ENCODE measurements at regions not wholly inside any gene's neighbourhood (a gene's known extent, or its start where the extent isn't known, plus 50 kb on each side); places are given as distances from the start of the nearest gene placed in this dataset.

GRCh38 chr5:27535031-27535557 is 496.7 kb upstream of the CDH9 start:
- H3K36me3 ChIP-seq (ENCODE audit: control insufficient read depth in 3 of 3, insufficient read depth in 3 of 3, low read length in 3 of 3), result no peaks in the 10 kb centered on the region
- no peak overlapping the region for H3K27ac ChIP-seq (ENCODE audit: low read depth, low read length)
- H3K27me3 ChIP-seq (ENCODE audit: control insufficient read depth in 3 of 3, insufficient read depth in 3 of 3, low read length in 3 of 3), result no peaks in the 10 kb centered on the region
- H3K4me1 ChIP-seq (ENCODE audit: control insufficient read depth in 3 of 3, insufficient read depth in 3 of 3, low read length in 3 of 3), result no peaks in the 10 kb centered on the region
- no peaks in the 10 kb centered on the region for H3K9me3 ChIP-seq (ENCODE audit: control insufficient read depth in 3 of 3, low read length in 3 of 3)
- no peak overlapping the region for H3K4me3 ChIP-seq (ENCODE audit: low read length in 3 of 3)
- no peak overlapping the region for H3K9ac ChIP-seq (ENCODE audit: low read depth in 1 of 3, low read length in 3 of 3)

GRCh38 chr5:27532305-27532704 is 493.9 kb upstream of the CDH9 start:
- Histone ChIP-seq H3K27ac (ENCODE audit: low read depth, low read length) (no peak overlapping the region), H3K9me3 (ENCODE audit: control insufficient read depth in 3 of 3, low read length in 3 of 3) (no peaks in the 10 kb centered on the region), H3K9ac (ENCODE audit: low read depth in 1 of 3, low read length in 3 of 3) (no peak overlapping the region), H3K27me3 (ENCODE audit: control insufficient read depth in 3 of 3, insufficient read depth in 3 of 3, low read length in 3 of 3) (no peaks in the 10 kb centered on the region), H3K4me3 (ENCODE audit: low read length in 3 of 3) (no peak overlapping the region), H3K36me3 (ENCODE audit: control insufficient read depth in 3 of 3, insufficient read depth in 3 of 3, low read length in 3 of 3) (no peaks in the 10 kb centered on the region), H3K4me1 (ENCODE audit: control insufficient read depth in 3 of 3, insufficient read depth in 3 of 3, low read length in 3 of 3) (no peaks in the 10 kb centered on the region)

GRCh38 chr5:27524515-27524914 is 486.1 kb upstream of the CDH9 start:
- Histone ChIP-seq H3K27ac (ENCODE audit: low read depth, low read length) (no peak overlapping the region), H3K36me3 (ENCODE audit: control insufficient read depth in 3 of 3, insufficient read depth in 3 of 3, low read length in 3 of 3) (no peaks in the 10 kb centered on the region), H3K9me3 (ENCODE audit: control insufficient read depth in 3 of 3, low read length in 3 of 3) (no peaks in the 10 kb centered on the region), H3K27me3 (ENCODE audit: control insufficient read depth in 3 of 3, insufficient read depth in 3 of 3, low read length in 3 of 3) (no peaks in the 10 kb centered on the region), H3K4me3 (ENCODE audit: low read length in 3 of 3) (no peak overlapping the region), H3K4me1 (ENCODE audit: control insufficient read depth in 3 of 3, insufficient read depth in 3 of 3, low read length in 3 of 3) (no peaks in the 10 kb centered on the region), H3K9ac (ENCODE audit: low read depth in 1 of 3, low read length in 3 of 3) (no peak overlapping the region)

GRCh38 chr5:27523629-27524028 is 485.2 kb upstream of the CDH9 start:
- no peak overlapping the region for H3K4me3 ChIP-seq (ENCODE audit: low read length in 3 of 3)
- H3K9ac ChIP-seq (ENCODE audit: low read depth in 1 of 3, low read length in 3 of 3), result no peak overlapping the region
- no peaks in the 10 kb centered on the region for H3K36me3 ChIP-seq (ENCODE audit: control insufficient read depth in 3 of 3, insufficient read depth in 3 of 3, low read length in 3 of 3)
- no peaks in the 10 kb centered on the region for H3K27me3 ChIP-seq (ENCODE audit: control insufficient read depth in 3 of 3, insufficient read depth in 3 of 3, low read length in 3 of 3)
- H3K9me3 ChIP-seq (ENCODE audit: control insufficient read depth in 3 of 3, low read length in 3 of 3), result no peaks in the 10 kb centered on the region
- no peak overlapping the region for H3K27ac ChIP-seq (ENCODE audit: low read depth, low read length)
- no peaks in the 10 kb centered on the region for H3K4me1 ChIP-seq (ENCODE audit: control insufficient read depth in 3 of 3, insufficient read depth in 3 of 3, low read length in 3 of 3)

GRCh38 chr5:27516437-27516836 is 478.1 kb upstream of the CDH9 start:
- Histone ChIP-seq H3K4me3 (ENCODE audit: low read length in 3 of 3) (no peak overlapping the region), H3K27ac (ENCODE audit: low read depth, low read length) (no peak overlapping the region), H3K9ac (ENCODE audit: low read depth in 1 of 3, low read length in 3 of 3) (no peak overlapping the region), H3K36me3 (ENCODE audit: control insufficient read depth in 3 of 3, insufficient read depth in 3 of 3, low read length in 3 of 3) (no peaks in the 10 kb centered on the region), H3K4me1 (ENCODE audit: control insufficient read depth in 3 of 3, insufficient read depth in 3 of 3, low read length in 3 of 3) (no peaks in the 10 kb centered on the region), H3K9me3 (ENCODE audit: control insufficient read depth in 3 of 3, low read length in 3 of 3) (peaks cover 0 to 3% (median 0%) of the 10 kb centered on the region in 3 donors), H3K27me3 (ENCODE audit: control insufficient read depth in 3 of 3, insufficient read depth in 3 of 3, low read length in 3 of 3) (no peaks in the 10 kb centered on the region)

GRCh38 chr5:27511061-27511460 is 472.7 kb upstream of the CDH9 start:
- Histone ChIP-seq H3K36me3 (ENCODE audit: control insufficient read depth in 3 of 3, insufficient read depth in 3 of 3, low read length in 3 of 3) (no peaks in the 10 kb centered on the region), H3K27me3 (ENCODE audit: control insufficient read depth in 3 of 3, insufficient read depth in 3 of 3, low read length in 3 of 3) (no peaks in the 10 kb centered on the region), H3K9ac (ENCODE audit: low read depth in 1 of 3, low read length in 3 of 3) (no peak overlapping the region), H3K27ac (ENCODE audit: low read depth, low read length) (no peak overlapping the region), H3K4me3 (ENCODE audit: low read length in 3 of 3) (no peak overlapping the region), H3K4me1 (ENCODE audit: control insufficient read depth in 3 of 3, insufficient read depth in 3 of 3, low read length in 3 of 3) (no peaks in the 10 kb centered on the region), H3K9me3 (ENCODE audit: control insufficient read depth in 3 of 3, low read length in 3 of 3) (no peaks in the 10 kb centered on the region)

GRCh38 chr5:27503813-27504212 is 465.4 kb upstream of the CDH9 start:
- no peaks in the 10 kb centered on the region for H3K36me3 ChIP-seq (ENCODE audit: control insufficient read depth in 3 of 3, insufficient read depth in 3 of 3, low read length in 3 of 3)
- H3K4me3 ChIP-seq (ENCODE audit: low read length in 3 of 3), result no peak overlapping the region
- H3K9me3 ChIP-seq (ENCODE audit: control insufficient read depth in 3 of 3, low read length in 3 of 3), result no peaks in the 10 kb centered on the region
- no peak overlapping the region for H3K27ac ChIP-seq (ENCODE audit: low read depth, low read length)
- H3K4me1 ChIP-seq (ENCODE audit: control insufficient read depth in 3 of 3, insufficient read depth in 3 of 3, low read length in 3 of 3), result no peaks in the 10 kb centered on the region
- no peak overlapping the region for H3K9ac ChIP-seq (ENCODE audit: low read depth in 1 of 3, low read length in 3 of 3)
- no peaks in the 10 kb centered on the region for H3K27me3 ChIP-seq (ENCODE audit: control insufficient read depth in 3 of 3, insufficient read depth in 3 of 3, low read length in 3 of 3)

GRCh38 chr5:27502236-27502635 is 463.9 kb upstream of the CDH9 start:
- no peaks in the 10 kb centered on the region for H3K27me3 ChIP-seq (ENCODE audit: control insufficient read depth in 3 of 3, insufficient read depth in 3 of 3, low read length in 3 of 3)
- no peaks in the 10 kb centered on the region for H3K4me1 ChIP-seq (ENCODE audit: control insufficient read depth in 3 of 3, insufficient read depth in 3 of 3, low read length in 3 of 3)
- no peaks in the 10 kb centered on the region for H3K9me3 ChIP-seq (ENCODE audit: control insufficient read depth in 3 of 3, low read length in 3 of 3)
- no peak overlapping the region for H3K9ac ChIP-seq (ENCODE audit: low read depth in 1 of 3, low read length in 3 of 3)
- H3K27ac ChIP-seq (ENCODE audit: low read depth, low read length), result no peak overlapping the region
- no peak overlapping the region for H3K4me3 ChIP-seq (ENCODE audit: low read length in 3 of 3)
- H3K36me3 ChIP-seq (ENCODE audit: control insufficient read depth in 3 of 3, insufficient read depth in 3 of 3, low read length in 3 of 3), result no peaks in the 10 kb centered on the region

GRCh38 chr5:27497491-27497890 is 459.1 kb upstream of the CDH9 start:
- no peaks in the 10 kb centered on the region for H3K9me3 ChIP-seq (ENCODE audit: control insufficient read depth in 3 of 3, low read length in 3 of 3)
- H3K9ac ChIP-seq (ENCODE audit: low read depth in 1 of 3, low read length in 3 of 3), result no peak overlapping the region
- H3K4me3 ChIP-seq (ENCODE audit: low read length in 3 of 3), result no peak overlapping the region
- no peak overlapping the region for H3K27ac ChIP-seq (ENCODE audit: low read depth, low read length)
- no peaks in the 10 kb centered on the region for H3K36me3 ChIP-seq (ENCODE audit: control insufficient read depth in 3 of 3, insufficient read depth in 3 of 3, low read length in 3 of 3)
- no peaks in the 10 kb centered on the region for H3K4me1 ChIP-seq (ENCODE audit: control insufficient read depth in 3 of 3, insufficient read depth in 3 of 3, low read length in 3 of 3)
- no peaks in the 10 kb centered on the region for H3K27me3 ChIP-seq (ENCODE audit: control insufficient read depth in 3 of 3, insufficient read depth in 3 of 3, low read length in 3 of 3)

- Histone ChIP-seq H3K36me3 (ENCODE audit: control insufficient read depth in 3 of 3, insufficient read depth in 3 of 3, low read length in 3 of 3) (no peaks in the 10 kb centered on the region), H3K4me3 (ENCODE audit: low read length in 3 of 3) (no peak overlapping the region), H3K4me1 (ENCODE audit: control insufficient read depth in 3 of 3, insufficient read depth in 3 of 3, low read length in 3 of 3) (no peaks in the 10 kb centered on the region), H3K27ac (ENCODE audit: low read depth, low read length) (no peak overlapping the region), H3K9me3 (ENCODE audit: control insufficient read depth in 3 of 3, low read length in 3 of 3) (no peaks in the 10 kb centered on the region), H3K9ac (ENCODE audit: low read depth in 1 of 3, low read length in 3 of 3) (no peak overlapping the region), H3K27me3 (ENCODE audit: control insufficient read depth in 3 of 3, insufficient read depth in 3 of 3, low read length in 3 of 3) (no peaks in the 10 kb centered on the region)
Measured at GRCh38 chr5:27494887-27495286, 456.5 kb upstream of the CDH9 start.

Measured in skeletal muscle tissue (tissue), 3 donors.